ENCODE measurements at regions not wholly inside any gene's neighbourhood (a gene's known extent, or its start where the extent isn't known, plus 50 kb on each side); places are given as distances from the start of the nearest gene placed in this dataset.

DNA sequence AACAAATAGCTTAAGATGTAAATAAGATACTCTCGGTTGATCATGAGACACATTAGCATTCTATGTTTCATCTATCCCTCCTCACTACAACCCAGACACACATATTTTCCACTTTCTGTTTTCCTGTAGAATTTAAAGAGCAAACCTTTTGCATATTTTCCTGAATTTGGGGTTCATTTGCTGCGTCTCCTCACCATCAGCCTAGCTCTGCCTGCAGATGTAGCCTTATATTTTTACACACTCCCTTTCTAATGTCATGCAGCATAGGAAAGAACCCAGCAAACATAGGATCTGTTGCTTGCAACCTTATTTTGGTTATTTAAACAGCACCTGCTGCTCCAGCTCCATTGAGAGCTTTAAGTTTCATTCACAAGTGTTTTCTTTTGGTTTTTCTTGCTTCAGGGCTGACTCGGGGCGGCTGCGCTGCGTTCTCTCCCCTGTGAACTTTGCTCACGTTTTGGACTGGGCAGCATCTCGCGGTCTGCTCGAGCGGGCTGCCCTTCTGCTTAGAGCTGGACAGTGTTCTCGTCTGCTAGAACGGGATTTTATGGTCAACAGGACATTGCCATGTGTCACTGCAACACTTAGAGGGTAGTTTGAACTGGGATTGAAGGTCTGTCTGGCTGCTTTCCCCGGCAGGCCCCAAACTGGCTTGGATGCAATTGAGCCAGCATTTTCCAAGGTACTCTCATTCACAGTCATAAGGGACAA is 57.8 kb upstream of the VRK1 start:
- Histone ChIP-seq H3K27ac (ENCODE audit: low read length) (no peak overlapping the region), H3K9me3 (ENCODE audit: control insufficient read depth, insufficient read depth, low read length) (no peaks in the 10 kb centered on the region), H3K27me3 (ENCODE audit: control insufficient read depth, insufficient read depth, low read length) (no peaks in the 10 kb centered on the region), H3K4me3 (ENCODE audit: low read length) (no peak overlapping the region), H3K4me1 (ENCODE audit: control insufficient read depth, insufficient read depth, low read length) (no peaks in the 10 kb centered on the region), H3K36me3 (ENCODE audit: control insufficient read depth, insufficient read depth, low read length) (no peaks in the 10 kb centered on the region)
- no CpG with 5 or more reads among the region's 14 CpGs for WGBS (ENCODE audit: insufficient coverage, insufficient read length)
- no peak for DNase-seq (ENCODE audit: low read depth, low spot score)

DNA sequence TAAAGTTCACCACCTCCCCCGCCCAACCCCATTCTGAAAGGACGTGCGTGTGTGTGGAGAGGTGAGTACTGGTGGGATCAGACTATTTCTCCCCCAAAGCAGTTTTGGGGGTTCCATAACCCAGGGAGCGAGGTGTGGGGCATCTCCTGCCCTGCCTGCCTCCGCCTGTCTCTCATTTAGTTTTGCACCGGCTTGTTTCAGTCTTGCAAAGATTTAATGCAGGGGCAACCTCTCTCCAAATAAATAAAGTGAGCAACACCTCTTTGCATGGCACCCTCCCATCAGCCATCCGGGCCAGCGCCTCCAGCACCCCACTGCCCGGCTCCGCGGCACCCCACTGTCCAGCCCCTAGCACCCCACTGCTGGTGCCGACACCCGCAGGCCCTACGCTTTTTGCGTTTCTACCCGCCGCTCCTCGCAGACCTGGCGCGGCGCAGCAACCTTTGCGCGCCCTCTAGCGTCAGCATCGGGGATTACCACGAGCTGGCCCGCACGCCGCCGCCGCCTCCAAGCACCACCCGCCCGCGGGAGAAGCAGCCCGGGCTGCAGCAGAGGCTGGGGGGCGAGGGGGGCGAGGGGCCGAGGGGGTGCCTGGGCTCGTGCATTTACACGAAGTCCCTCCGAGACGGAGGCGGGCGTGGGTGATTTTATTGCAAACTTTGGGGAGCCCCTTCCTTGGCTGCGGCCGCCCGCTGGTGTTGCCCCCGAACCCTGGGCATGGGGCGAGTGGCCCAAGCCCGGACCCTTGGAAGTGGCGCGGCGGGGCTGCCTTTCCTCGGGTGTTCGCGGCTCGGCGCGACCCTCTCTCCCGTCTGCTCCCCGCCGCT is 55.8 kb upstream of the VRK1 start:
- Histone ChIP-seq H3K4me1 (ENCODE audit: control insufficient read depth, insufficient read depth, low read length) (no peaks in the 10 kb centered on the region), H3K4me3 (ENCODE audit: low read length) (peak overlapping the region; percentile 56; the same call in 1 of the 2 replicates), H3K27ac (ENCODE audit: low read length) (no peak overlapping the region), H3K9me3 (ENCODE audit: control insufficient read depth, insufficient read depth, low read length) (no peaks in the 10 kb centered on the region), H3K27me3 (ENCODE audit: control insufficient read depth, insufficient read depth, low read length) (no peaks in the 10 kb centered on the region), H3K36me3 (ENCODE audit: control insufficient read depth, insufficient read depth, low read length) (no peaks in the 10 kb centered on the region)
- no peak for DNase-seq (ENCODE audit: low read depth, low spot score)
- WGBS (ENCODE audit: insufficient coverage, insufficient read length), result no CpG with 5 or more reads among the region's 62 CpGs

DNA sequence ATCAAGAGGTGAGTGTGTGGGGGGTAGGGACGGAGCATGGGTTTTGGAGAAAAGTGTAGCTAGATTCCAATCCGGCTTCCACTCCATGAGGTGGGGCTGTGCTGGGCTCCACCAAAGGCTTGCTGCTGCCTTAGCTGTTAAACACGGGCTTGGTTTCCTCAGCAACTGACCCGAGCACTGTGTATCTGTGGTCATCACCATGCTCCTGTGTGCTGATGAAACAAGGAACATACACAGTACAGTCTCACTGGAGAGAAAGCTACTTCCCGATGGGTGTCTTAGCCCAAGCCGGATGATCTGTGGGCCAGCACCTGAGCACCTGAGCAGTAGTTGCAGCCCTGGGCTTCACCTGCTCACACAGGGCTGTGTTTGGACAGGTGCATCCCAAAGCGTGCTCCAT is 52.9 kb upstream of the VRK1 start:
- Histone ChIP-seq H3K27ac (ENCODE audit: low read length) (no peak overlapping the region), H3K36me3 (ENCODE audit: control insufficient read depth, insufficient read depth, low read length) (no peaks in the 10 kb centered on the region), H3K4me1 (ENCODE audit: control insufficient read depth, insufficient read depth, low read length) (no peaks in the 10 kb centered on the region), H3K4me3 (ENCODE audit: low read length) (no peak overlapping the region), H3K9me3 (ENCODE audit: control insufficient read depth, insufficient read depth, low read length) (no peaks in the 10 kb centered on the region), H3K27me3 (ENCODE audit: control insufficient read depth, insufficient read depth, low read length) (no peaks in the 10 kb centered on the region)
- no peak for DNase-seq (ENCODE audit: low read depth, low spot score)
- no CpG with 5 or more reads among the region's 7 CpGs for WGBS (ENCODE audit: insufficient coverage, insufficient read length)

DNA sequence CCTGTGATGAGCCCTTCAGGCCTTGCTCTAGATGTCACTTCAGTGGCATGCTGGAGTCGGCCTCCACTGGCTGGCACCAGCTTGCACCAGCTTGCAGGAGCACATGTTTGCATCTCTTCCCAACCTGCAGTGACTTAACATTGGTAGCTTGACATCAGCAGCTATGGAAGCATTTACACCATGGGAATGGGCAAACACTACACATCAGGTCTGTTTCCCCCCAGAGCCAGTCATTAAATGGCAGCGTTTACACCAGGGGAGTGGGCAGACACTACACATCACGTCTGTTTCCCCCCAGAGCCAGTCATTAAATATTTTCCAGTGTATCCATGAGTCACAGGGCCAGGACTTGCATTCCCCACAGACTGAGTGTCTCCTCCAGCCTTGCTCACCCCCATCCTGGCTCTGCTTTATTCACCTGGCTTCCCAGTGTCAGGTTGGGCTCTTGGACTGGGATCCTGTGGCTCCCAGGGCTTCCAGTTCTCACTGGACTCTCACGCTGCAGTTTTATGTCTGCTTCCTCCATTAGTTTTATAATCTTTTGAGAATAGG is 51.6 kb upstream of the VRK1 start:
- no peaks in the 10 kb centered on the region for H3K36me3 ChIP-seq (ENCODE audit: control insufficient read depth, insufficient read depth, low read length)
- H3K27me3 ChIP-seq (ENCODE audit: control insufficient read depth, insufficient read depth, low read length), result no peaks in the 10 kb centered on the region
- no peaks in the 10 kb centered on the region for H3K9me3 ChIP-seq (ENCODE audit: control insufficient read depth, insufficient read depth, low read length)
- no peak overlapping the region for H3K4me3 ChIP-seq (ENCODE audit: low read length)
- no peak overlapping the region for H3K27ac ChIP-seq (ENCODE audit: low read length)
- no CpG with 5 or more reads among the region's 4 CpGs for WGBS (ENCODE audit: insufficient coverage, insufficient read length)
- DNase-seq (ENCODE audit: low read depth, low spot score), result no peak
- H3K4me1 ChIP-seq (ENCODE audit: control insufficient read depth, insufficient read depth, low read length), result no peaks in the 10 kb centered on the region

DNA sequence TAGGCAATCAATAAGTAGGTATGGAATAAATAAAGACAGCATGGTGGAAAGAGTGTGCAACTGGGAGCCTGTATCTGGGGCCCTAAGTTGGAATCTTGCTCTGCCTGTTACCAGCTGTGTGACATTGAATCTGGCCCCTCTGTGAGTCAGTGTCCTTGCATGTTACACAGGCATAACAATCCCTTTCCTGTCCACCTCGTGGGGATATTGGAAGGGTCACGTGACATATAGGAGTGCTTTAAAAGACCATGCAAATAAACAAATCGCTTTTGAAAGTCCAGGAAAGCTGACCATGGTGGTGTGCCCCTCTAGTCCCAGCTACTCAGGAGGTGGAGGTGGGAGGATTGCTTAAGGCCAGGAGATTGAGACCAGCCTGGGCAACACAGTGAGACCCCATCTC is 51.1 kb upstream of the VRK1 start:
- Histone ChIP-seq H3K4me3 (ENCODE audit: low read length) (no peak overlapping the region), H3K27me3 (ENCODE audit: control insufficient read depth, insufficient read depth, low read length) (no peaks in the 10 kb centered on the region), H3K36me3 (ENCODE audit: control insufficient read depth, insufficient read depth, low read length) (no peaks in the 10 kb centered on the region), H3K9me3 (ENCODE audit: control insufficient read depth, insufficient read depth, low read length) (no peaks in the 10 kb centered on the region), H3K27ac (ENCODE audit: low read length) (no peak overlapping the region), H3K4me1 (ENCODE audit: control insufficient read depth, insufficient read depth, low read length) (no peaks in the 10 kb centered on the region)
- no peak for DNase-seq (ENCODE audit: low read depth, low spot score)
- no CpG with 5 or more reads among the region's 3 CpGs for WGBS (ENCODE audit: insufficient coverage, insufficient read length)

DNA sequence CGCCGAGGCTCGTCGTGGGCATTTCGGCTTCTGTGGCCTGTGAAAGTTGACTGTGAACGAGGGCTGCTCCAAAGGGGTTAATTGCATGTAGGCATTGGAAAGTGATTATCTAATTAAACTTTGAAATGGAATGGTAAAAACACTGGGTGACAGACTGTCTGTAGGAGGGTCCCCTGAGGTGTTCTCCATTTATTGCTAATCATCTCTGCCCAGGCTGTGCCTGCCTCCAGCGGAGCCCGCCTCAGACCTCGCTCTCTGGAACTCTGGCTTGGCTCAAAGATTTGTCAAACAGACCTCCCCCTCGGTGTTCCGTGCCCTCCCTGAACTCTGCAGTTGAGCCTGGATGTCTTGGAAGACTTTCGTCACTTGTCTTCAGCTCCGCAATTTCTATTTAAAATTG is 50.2 kb upstream of the VRK1 start:
- Histone ChIP-seq H3K27ac (ENCODE audit: low read length) (no peak overlapping the region), H3K4me3 (ENCODE audit: low read length) (no peak overlapping the region), H3K27me3 (ENCODE audit: control insufficient read depth, insufficient read depth, low read length) (no peaks in the 10 kb centered on the region), H3K4me1 (ENCODE audit: control insufficient read depth, insufficient read depth, low read length) (no peaks in the 10 kb centered on the region), H3K36me3 (ENCODE audit: control insufficient read depth, insufficient read depth, low read length) (no peaks in the 10 kb centered on the region), H3K9me3 (ENCODE audit: control insufficient read depth, insufficient read depth, low read length) (no peaks in the 10 kb centered on the region)
- no CpG with 5 or more reads among the region's 13 CpGs for whole genome bisulfite sequencing (ENCODE audit: insufficient coverage, insufficient read length)
- DNase-seq (ENCODE audit: low read depth, low spot score), result no peak
